Inflammatory macrophage treated with lipopolysaccharide for 4 hours (primary cell): ENCODE measurements at regions not wholly inside any gene's neighbourhood (a gene's known extent, or its start where the extent isn't known, plus 50 kb on each side); places are given as distances from the start of the nearest gene placed in this dataset.

Experiments used
- DNase-seq: peaks from one replicate; pipeline ENCODE4 v3.0.0-alpha.2; 2020

GRCh38 chr3:107894998-107895397 is 195.8 kb downstream of the CD47 start:
- no peak for DNase-seq

DNA sequence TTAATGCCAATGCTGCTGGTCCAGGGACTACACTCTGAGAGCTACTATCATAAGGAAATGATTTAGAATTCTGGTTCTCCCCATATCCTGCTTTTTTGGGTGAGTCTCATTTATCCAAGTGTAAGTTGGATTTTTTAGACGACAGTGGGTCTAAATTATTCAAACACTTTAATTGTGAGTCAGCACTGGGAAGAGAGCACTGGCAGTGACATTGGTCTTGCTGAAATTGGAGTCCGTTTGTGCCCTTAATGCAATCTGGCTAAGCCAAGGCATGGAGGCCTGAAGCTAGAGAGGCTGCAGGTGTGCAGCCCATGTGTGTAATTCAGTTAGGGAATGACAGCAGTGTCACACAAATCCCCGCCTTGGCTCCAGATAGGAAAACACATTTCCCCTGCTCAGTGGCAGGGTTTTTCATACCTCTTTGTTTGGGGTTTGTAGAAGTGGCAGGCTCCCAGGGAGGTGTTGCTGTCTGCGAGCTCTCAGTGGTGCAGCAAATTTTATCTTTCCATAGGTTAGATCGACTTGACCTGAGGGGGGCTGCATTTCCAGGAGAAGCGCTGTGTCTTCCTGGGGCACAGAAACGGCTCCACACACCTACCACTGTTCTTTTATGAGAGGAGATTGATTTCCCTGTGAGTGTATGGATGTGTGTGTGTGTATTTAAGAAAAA is 197.7 kb downstream of the CD47 start:
- no peak for DNase-seq

DNA sequence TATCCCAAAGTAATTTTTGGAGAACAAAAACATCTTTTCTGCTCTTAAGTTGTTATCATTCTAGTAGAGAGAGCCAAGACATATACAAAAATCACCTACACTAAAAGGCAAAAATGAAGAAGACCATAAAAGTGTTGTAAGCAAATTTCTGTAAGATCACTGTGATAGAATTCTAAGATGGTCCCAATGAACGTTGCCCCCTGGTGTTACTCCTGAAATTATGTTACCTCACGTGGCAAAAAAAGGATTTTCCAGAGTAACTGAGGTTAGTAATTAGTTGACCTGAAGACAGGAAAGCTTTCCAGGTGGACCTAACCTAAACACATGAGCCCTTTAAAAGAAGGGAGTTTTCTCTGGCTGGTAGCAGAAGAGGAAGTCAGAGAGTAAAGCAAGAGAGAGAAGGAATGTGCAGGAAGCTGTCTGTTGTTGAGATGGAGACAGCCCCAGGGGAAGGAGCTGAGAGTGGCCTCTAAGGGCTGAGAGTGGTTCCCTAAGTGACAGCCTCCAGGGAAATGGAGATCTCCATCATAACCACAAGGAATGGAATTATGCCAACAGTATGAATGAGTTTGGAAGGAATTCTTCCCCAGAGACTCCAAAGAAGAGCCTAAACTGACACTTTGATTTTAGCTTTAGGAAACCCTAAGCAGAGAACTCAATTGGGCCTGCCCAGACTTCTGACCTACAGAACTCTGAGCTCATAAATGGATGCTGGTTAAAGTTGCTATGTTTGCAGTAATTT is 205.9 kb downstream of the CD47 start:
- no peak for DNase-seq

GRCh38 chr3:107884028-107884427 is 206.8 kb downstream of the CD47 start:
- DNase-seq = no peak

DNA sequence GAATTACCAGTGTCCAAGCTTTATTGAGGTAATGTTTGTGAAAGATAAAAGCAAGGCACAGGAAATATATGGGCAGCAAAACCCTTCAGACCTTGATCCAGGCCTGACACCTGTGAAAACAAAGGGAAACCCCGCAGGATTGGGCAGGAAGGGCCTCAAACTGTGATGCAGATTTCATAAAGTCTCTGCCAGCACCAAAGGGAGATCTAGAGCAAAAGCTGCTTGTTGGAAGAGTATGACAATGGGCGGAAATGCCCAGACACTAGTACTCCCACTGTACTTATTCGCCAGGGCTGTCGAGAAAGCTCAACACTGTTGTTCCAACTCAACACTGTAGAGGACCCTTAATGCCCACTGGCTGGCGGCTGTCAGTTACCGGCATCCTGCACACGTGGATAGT is 207.9 kb downstream of the CD47 start:
- DNase-seq = no peak

GRCh38 chr3:107882261-107882660 is 208.6 kb downstream of the CD47 start:
- no peak for DNase-seq

GRCh38 chr3:107881509-107881908 is 209.3 kb downstream of the CD47 start:
- no peak for DNase-seq

DNA sequence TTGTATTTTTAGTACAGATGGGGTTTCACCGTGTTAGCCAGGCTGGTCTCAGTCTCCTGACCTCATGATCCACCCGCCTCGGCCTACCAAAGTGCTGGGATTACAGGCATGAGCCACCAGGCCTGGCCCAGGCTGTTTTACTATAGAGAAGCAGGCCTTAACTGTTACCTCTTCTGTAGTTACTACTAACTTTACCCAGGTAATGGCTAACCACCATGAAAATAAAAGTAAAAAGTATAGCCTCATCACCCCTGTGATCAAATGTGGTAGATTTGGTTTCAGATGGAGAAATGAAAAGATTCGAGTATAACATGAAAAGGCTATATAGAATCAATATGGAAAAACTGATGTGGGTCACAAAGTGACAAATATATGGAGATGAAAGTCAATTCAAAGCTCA is 210.1 kb downstream of the CD47 start:
- no peak for DNase-seq

DNA sequence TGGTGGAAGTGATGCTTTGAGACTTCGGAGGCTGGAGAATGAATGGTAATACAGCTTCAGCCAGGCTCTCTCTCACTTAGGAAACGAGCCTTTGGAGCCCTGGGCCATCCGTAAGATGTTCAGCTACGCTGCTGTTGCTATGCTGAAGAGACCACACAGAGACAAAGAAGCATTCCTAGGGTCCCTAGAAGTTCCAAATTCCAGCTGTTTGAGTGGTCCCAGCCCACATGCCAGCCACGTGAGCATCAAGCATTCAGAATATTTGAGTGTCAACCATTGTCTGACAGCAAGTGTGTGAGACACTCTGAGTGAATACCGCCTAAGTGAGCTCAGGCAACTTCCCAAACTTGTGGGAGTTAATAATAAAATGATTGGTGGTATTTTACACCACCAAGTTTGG is 212.9 kb downstream of the CD47 start:
- no peak for DNase-seq

- no peak for DNase-seq
Observed at GRCh38 chr3:107870943-107871638, 219.7 kb downstream of the CD47 start.

DNA sequence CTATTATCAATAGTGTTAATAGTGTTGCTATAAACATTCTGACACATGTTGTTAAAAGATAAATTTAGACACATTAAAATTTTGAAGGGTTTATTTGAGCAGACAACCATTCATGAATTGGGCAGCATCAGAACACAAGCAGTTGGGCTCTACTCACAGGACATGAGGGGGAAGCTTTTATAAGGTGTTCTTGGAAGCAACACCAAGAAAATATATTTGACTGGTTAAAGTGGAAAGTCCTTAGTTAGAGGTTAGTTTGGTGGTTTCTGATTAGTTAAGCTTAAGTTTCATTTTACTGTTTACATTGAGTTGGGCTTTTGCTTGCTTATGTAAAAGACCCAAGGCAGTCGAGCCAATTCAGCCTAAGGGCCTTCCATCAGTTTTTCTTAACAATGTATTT is 220.7 kb downstream of the CD47 start:
- DNase-seq = no peak

- no peak for DNase-seq
Observed at GRCh38 chr3:107868449-107868848, 222.4 kb downstream of the CD47 start.

GRCh38 chr3:107861904-107862303 is 228.9 kb downstream of the CD47 start:
- DNase-seq = no peak

- DNase-seq = no peak
Observed at GRCh38 chr3:107861422-107861821, 229.4 kb downstream of the CD47 start.
